Type B pancreatic cell (in vitro differentiated cells): ENCODE measurements at regions not wholly inside any gene's neighbourhood (a gene's known extent, or its start where the extent isn't known, plus 50 kb on each side); places are given as distances from the start of the nearest gene placed in this dataset.

ENCODE experiments used
- DNase-seq: peaks from one replicate; pipeline ENCODE4 v3.0.0; 2021; ENCODE audit warnings: mixed read lengths; ENCODE audit not compliant: unreplicated experiment; ENCODE audit errors: extremely low spot score
- H3K27ac Mint-ChIP-seq: 2 replicates; pipeline ENCODE4 v1.8.0; 2021; ENCODE audit warnings: mild to moderate bottlenecking, mixed read lengths
- H3K27me3 Mint-ChIP-seq: 2 replicates; pipeline ENCODE4 v1.8.0; 2021; ENCODE audit warnings: mixed read lengths
- H3K36me3 Mint-ChIP-seq: 2 replicates; pipeline ENCODE4 v1.8.0; 2021; ENCODE audit warnings: mixed read lengths
- H3K4me1 Mint-ChIP-seq: one replicate; pipeline ENCODE4 v1.8.0; 2021; ENCODE audit warnings: mixed read lengths; ENCODE audit not compliant: unreplicated experiment
- H3K4me3 Mint-ChIP-seq: 2 replicates; pipeline ENCODE4 v1.8.0; 2021; ENCODE audit warnings: mild to moderate bottlenecking, mixed read lengths
- H3K9me3 Mint-ChIP-seq: 2 replicates; pipeline ENCODE4 v1.8.0; 2021; ENCODE audit warnings: mixed read lengths
- CTCF ChIP-seq: fragments of 200-600 bp; sonication (generic); conservative IDR thresholded peaks from 2 replicates; pipeline ENCODE4 v1.5.0; 2021; ENCODE audit warnings: antibody characterized with exemption, mild to moderate bottlenecking

- H3K4me3 Mint-ChIP-seq: no peak overlapping the region
- no peak for DNase-seq
- H3K27me3 Mint-ChIP-seq: no peaks in the 10 kb centered on the region
Observed at GRCh38 chr6:144534180-144534579, 249.0 kb downstream of the UTRN start.

GRCh38 chr6:144535630-144536029, 250.5 kb downstream of the UTRN start:
- H3K9me3 Mint-ChIP-seq: no peaks in the 10 kb centered on the region
- DNase-seq: no peak
- H3K27me3 Mint-ChIP-seq: no peaks in the 10 kb centered on the region

More at GRCh38 chr6:144534180-144534579, 249.0 kb downstream of the UTRN start:
- Mint-ChIP-seq H3K4me1 (peaks cover 5% of the 10 kb centered on the region), H3K27ac (no peak overlapping the region), H3K36me3 (peaks cover 17% of the 10 kb centered on the region), H3K9me3 (no peaks in the 10 kb centered on the region)
- no peak for TF ChIP-seq CTCF

GRCh38 chr6:144536079-144536478, 250.9 kb downstream of the UTRN start:
- H3K27ac Mint-ChIP-seq: no peak overlapping the region
- no peaks in the 10 kb centered on the region for H3K9me3 Mint-ChIP-seq
- DNase-seq: no peak
- peaks cover 15% of the 10 kb centered on the region for H3K36me3 Mint-ChIP-seq
- no peaks in the 10 kb centered on the region for H3K27me3 Mint-ChIP-seq
- no peak for TF ChIP-seq CTCF
- no peaks in the 10 kb centered on the region for H3K4me1 Mint-ChIP-seq
- H3K4me3 Mint-ChIP-seq: no peak overlapping the region

More at GRCh38 chr6:144535630-144536029, 250.5 kb downstream of the UTRN start:
- Mint-ChIP-seq H3K4me1 (no peaks in the 10 kb centered on the region), H3K27ac (no peak overlapping the region), H3K36me3 (peaks cover 19% of the 10 kb centered on the region), H3K4me3 (no peak overlapping the region)
- TF ChIP-seq CTCF: no peak

- Mint-ChIP-seq H3K36me3 (peaks cover 26% of the 10 kb centered on the region), H3K9me3 (no peaks in the 10 kb centered on the region), H3K27ac (no peak overlapping the region), H3K27me3 (no peaks in the 10 kb centered on the region), H3K4me1 (no peaks in the 10 kb centered on the region), H3K4me3 (no peak overlapping the region)
- no peak for DNase-seq
- TF ChIP-seq CTCF: no peak
Observed at GRCh38 chr6:144543006-144543871, 258.1 kb downstream of the UTRN start.

GRCh38 chr6:144544266-144544830, 259.2 kb downstream of the UTRN start:
- H3K9me3 Mint-ChIP-seq: no peaks in the 10 kb centered on the region
- TF ChIP-seq CTCF: no peak
- H3K4me3 Mint-ChIP-seq: no peak overlapping the region
- peaks cover 29% of the 10 kb centered on the region for H3K36me3 Mint-ChIP-seq
- no peak overlapping the region for H3K27ac Mint-ChIP-seq
- no peaks in the 10 kb centered on the region for H3K4me1 Mint-ChIP-seq
- no peaks in the 10 kb centered on the region for H3K27me3 Mint-ChIP-seq
- no peak for DNase-seq
